Gastroesophageal sphincter (tissue), 4 donors: ENCODE measurements at regions not wholly inside any gene's neighbourhood (a gene's known extent, or its start where the extent isn't known, plus 50 kb on each side); places are given as distances from the start of the nearest gene placed in this dataset.

Experiments used
- ATAC-seq: fragments of 150-250 bp; one replicate; pipeline ENCODE4 v1.9.1; 2016; ENCODE audit warnings: mild to moderate bottlenecking, moderate library complexity
- H3K27ac ChIP-seq, 4 donors: fragments of 200-600 bp; sonication (generic) in 3 of 4; 1 replicate in 3 of 4; 2 replicates in 1 of 4; pipeline ENCODE4 v1.5.1; 2016 to 2019
- H3K27me3 ChIP-seq: fragments of 200-600 bp; sonication (generic); one replicate; pipeline ENCODE4 v1.5.1; 2019
- H3K36me3 ChIP-seq, 2 donors: fragments of 200-600 bp; sonication (generic); one replicate each; pipeline ENCODE4 v1.5.1; 2019; ENCODE audit warnings: control low read depth in 1 of 2
- H3K4me1 ChIP-seq, 3 donors: fragments of 200-600 bp; sonication (generic); 1 replicate in 2 of 3; 2 replicates in 1 of 3; pipeline ENCODE4 v1.5.1; 2016 to 2019; ENCODE audit warnings: control low read depth in 2 of 3
- H3K4me3 ChIP-seq, 2 donors: fragments of 200-600 bp; sonication (generic); one replicate each; pipeline ENCODE4 v1.5.1; 2019; ENCODE audit warnings: mild to moderate bottlenecking in 1 of 2, moderate library complexity in 1 of 2
- H3K9me3 ChIP-seq, 3 donors: fragments of 200-600 bp; sonication (generic); one replicate each; pipeline ENCODE4 v1.5.1; 2017 to 2019; ENCODE audit warnings: control low read depth in 2 of 3
- CTCF ChIP-seq, 4 experiments: fragments of 200-600 bp in 2 of 4; fragments of 450-650 bp in 2 of 4; sonication (generic) in 1 of 4; IDR thresholded peaks; one replicate each; pipeline ENCODE4 v1.5.1; 2017 to 2019; ENCODE audit warnings: antibody characterized with exemption in 4 of 4, mild to moderate bottlenecking in 2 of 4, moderate library complexity in 2 of 4
- EP300 ChIP-seq: sonication (generic); formaldehyde crosslinking; IDR thresholded peaks from one replicate; pipeline ENCODE4 v1.6.1; 2017; ENCODE audit warnings: antibody characterized with exemption, mild to moderate bottlenecking
- POLR2A ChIP-seq, 2 donors: fragments of 450-650 bp; IDR thresholded peaks; one replicate each; pipeline ENCODE4 v1.6.1; 2017; ENCODE audit warnings: antibody characterized with exemption in 2 of 2, mild to moderate bottlenecking in 2 of 2, moderate library complexity in 1 of 2
- POLR2AphosphoS5 ChIP-seq: sonication (generic); formaldehyde crosslinking; IDR thresholded peaks from one replicate; pipeline ENCODE4 v1.6.1; 2017; ENCODE audit warnings: antibody characterized with exemption
- WGBS, 2 donors: methylation state at CpG; one replicate each; pipeline ENCODE4 v1.1.5; 2018; ENCODE audit warnings: low coverage in 1 of 2; 5-methylcytosine and 5-hydroxymethylcytosine counted together

GRCh38 chr3:110680450-110680849, 391.2 kb upstream of the NECTIN3 start:
- 67 to 76% methylated on average over 5 of the region's 5 CpGs for WGBS, 2 donors
- Histone ChIP-seq H3K9me3 (no peaks in the 10 kb centered on the region), H3K27ac (no peak overlapping the region), H3K4me3 (no peak overlapping the region), H3K27me3 (no peaks in the 10 kb centered on the region), H3K36me3 (no peaks in the 10 kb centered on the region), H3K4me1 (no peaks in the 10 kb centered on the region)
- no peak for ATAC-seq
- TF ChIP-seq EP300 (no peak), CTCF (IDR thresholded peaks at IDR 0.05) (no peak), POLR2AphosphoS5 (no peak)

- Histone ChIP-seq H3K27ac (no peak overlapping the region), H3K9me3 (no peaks in the 10 kb centered on the region), H3K27me3 (no peaks in the 10 kb centered on the region), H3K36me3 (no peaks in the 10 kb centered on the region), H3K4me1 (no peaks in the 10 kb centered on the region), H3K4me3 (no peak overlapping the region)
- 64% methylated on average over 4 of the region's 4 CpGs for WGBS, 2 donors
- TF ChIP-seq POLR2AphosphoS5 (no peak), POLR2A (IDR thresholded peaks at IDR 0.05) (no peak), CTCF (IDR thresholded peaks at IDR 0.05) (no peak), EP300 (no peak)
- ATAC-seq: no peak
Observed at GRCh38 chr3:110684466-110684865, 387.1 kb upstream of the NECTIN3 start.

DNA sequence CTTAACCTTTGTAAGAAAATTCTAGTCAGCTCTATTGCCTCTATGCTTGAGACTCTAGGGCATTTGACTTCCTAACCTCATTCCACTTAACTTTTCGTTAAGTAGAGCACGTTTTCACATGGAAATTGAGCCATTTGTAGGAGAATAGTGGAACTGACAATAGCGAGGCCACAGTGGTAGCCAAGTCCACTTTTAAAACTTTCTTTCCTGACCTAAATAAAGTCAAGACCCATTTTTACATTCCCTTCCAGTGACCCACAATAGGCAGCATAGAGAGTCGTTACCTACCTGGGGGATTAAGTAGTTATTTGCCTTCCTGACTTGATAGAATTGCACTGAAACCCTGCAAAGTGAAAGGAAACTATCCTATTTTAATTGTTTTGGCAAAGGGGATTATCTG, 386.0 kb upstream of the NECTIN3 start:
- WGBS, 2 donors: 60 to 73% methylated on average over 3 to 4 of the region's 4 CpGs
- Histone ChIP-seq H3K27ac (no peak overlapping the region), H3K4me3 (no peak overlapping the region), H3K36me3 (no peaks in the 10 kb centered on the region), H3K27me3 (no peaks in the 10 kb centered on the region), H3K4me1 (no peaks in the 10 kb centered on the region), H3K9me3 (no peaks in the 10 kb centered on the region)
- ATAC-seq: no peak
- TF ChIP-seq POLR2A (IDR thresholded peaks at IDR 0.05): no peak
- no peak for TF ChIP-seq POLR2AphosphoS5
- TF ChIP-seq CTCF (IDR thresholded peaks at IDR 0.05): no peak
- TF ChIP-seq EP300: no peak

DNA sequence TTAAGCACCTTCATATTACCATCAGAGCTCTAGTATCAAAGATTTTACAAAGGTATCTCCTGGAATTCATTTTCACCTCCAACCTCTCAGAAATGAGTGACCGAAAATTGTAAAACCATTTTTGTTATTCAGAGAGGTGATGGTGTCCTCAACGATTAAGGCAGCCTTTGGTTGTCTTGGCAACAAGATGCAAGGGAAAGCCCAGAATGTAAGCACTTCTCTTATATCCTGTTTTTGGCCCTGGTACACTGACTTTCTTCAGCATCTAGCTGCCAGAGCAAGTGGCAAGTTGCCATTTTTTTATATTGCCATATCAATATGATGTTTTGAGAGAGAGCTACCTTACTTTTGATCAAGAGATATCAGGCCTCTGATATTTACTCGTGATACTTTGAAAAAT, 384.9 kb upstream of the NECTIN3 start:
- no peak for ATAC-seq
- Histone ChIP-seq H3K4me1 (no peaks in the 10 kb centered on the region), H3K4me3 (no peak overlapping the region), H3K27ac (no peak overlapping the region), H3K36me3 (no peaks in the 10 kb centered on the region), H3K9me3 (no peaks in the 10 kb centered on the region), H3K27me3 (no peaks in the 10 kb centered on the region)
- WGBS, 2 donors: 57 to 69% methylated on average over 2 to 3 of the region's 3 CpGs
- TF ChIP-seq CTCF (IDR thresholded peaks at IDR 0.05) (no peak), POLR2AphosphoS5 (no peak), EP300 (no peak), POLR2A (IDR thresholded peaks at IDR 0.05) (no peak)

GRCh38 chr3:110687138-110687537, 384.5 kb upstream of the NECTIN3 start:
- ATAC-seq: no peak
- Histone ChIP-seq H3K36me3 (no peaks in the 10 kb centered on the region), H3K27me3 (no peaks in the 10 kb centered on the region), H3K27ac (no peak overlapping the region), H3K4me1 (no peaks in the 10 kb centered on the region), H3K4me3 (no peak overlapping the region), H3K9me3 (no peaks in the 10 kb centered on the region)
- TF ChIP-seq CTCF (IDR thresholded peaks at IDR 0.05): no peak
- TF ChIP-seq POLR2A (IDR thresholded peaks at IDR 0.05): no peak
- no peak for TF ChIP-seq EP300
- TF ChIP-seq POLR2AphosphoS5: no peak
